Nephron (organoid): ENCODE measurements at regions not wholly inside any gene's neighbourhood (a gene's known extent, or its start where the extent isn't known, plus 50 kb on each side); places are given as distances from the start of the nearest gene placed in this dataset.
A peak's percentile ranks its signal among the peaks of the same experiment; 100 is the strongest.

ENCODE experiments used
- H3K27ac Mint-ChIP-seq, 3 experiments: 2 replicates each; pipeline ENCODE4 v1.8.0; 2020; ENCODE audit warnings: mixed read lengths in 3 of 3, mild to moderate bottlenecking in 2 of 3, moderate library complexity in 1 of 3
- H3K27me3 Mint-ChIP-seq: 2 replicates; pipeline ENCODE4 v1.8.0; 2021; ENCODE audit warnings: low read depth, mild to moderate bottlenecking, moderate library complexity, mixed read lengths
- H3K36me3 Mint-ChIP-seq: 2 replicates; pipeline ENCODE4 v1.8.0; 2020; ENCODE audit warnings: low read depth, mixed read lengths
- H3K4me1 Mint-ChIP-seq: 2 replicates; pipeline ENCODE4 v1.8.0; 2020; ENCODE audit warnings: mixed read lengths
- H3K4me3 Mint-ChIP-seq, 3 experiments: 2 replicates each; pipeline ENCODE4 v1.8.0; 2020; ENCODE audit warnings: mild to moderate bottlenecking in 3 of 3, mixed read lengths in 3 of 3, moderate library complexity in 2 of 3
- H3K9me3 Mint-ChIP-seq: 2 replicates; pipeline ENCODE4 v1.8.0; 2020; ENCODE audit warnings: mixed read lengths
- TF ChIP-seq, protein P1 (sequence below), 3 experiments: fragments of 200-600 bp; sonication (generic); IDR thresholded peaks; one replicate each; pipeline ENCODE4 v1.5.0; 2021; ENCODE audit warnings: antibody characterized with exemption in 3 of 3; ENCODE audit not compliant: unreplicated experiment in 3 of 3

DNA sequence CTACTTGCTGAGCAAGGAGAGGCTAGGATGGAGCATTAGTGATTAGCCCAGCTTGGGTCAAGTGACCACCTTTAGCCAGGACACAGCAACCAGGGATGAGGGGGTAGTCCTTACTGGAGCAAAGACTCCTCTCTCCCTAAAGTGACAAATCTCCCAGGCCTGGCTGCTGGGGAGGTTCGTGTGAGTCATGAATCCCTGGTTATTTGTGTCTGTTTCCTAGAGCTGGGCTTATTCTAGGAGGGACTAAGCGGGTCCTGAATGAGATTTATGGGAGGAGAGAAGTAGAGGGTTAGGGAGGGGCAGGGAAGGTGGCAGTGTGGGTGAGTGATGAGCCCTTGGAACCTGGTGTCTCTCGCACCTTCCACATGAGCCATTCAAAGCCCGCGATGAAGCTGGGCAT, 487.3 kb downstream of the TSHZ3 start:
- Mint-ChIP-seq H3K4me1 (peaks cover 57% of the 10 kb centered on the region), H3K4me3 (no peak overlapping the region), H3K27ac (no peak overlapping the region), H3K36me3 (no peaks in the 10 kb centered on the region), H3K9me3 (peaks cover 2% of the 10 kb centered on the region), H3K27me3 (peaks cover 22% of the 10 kb centered on the region)
- TF ChIP-seq, protein P1, sequence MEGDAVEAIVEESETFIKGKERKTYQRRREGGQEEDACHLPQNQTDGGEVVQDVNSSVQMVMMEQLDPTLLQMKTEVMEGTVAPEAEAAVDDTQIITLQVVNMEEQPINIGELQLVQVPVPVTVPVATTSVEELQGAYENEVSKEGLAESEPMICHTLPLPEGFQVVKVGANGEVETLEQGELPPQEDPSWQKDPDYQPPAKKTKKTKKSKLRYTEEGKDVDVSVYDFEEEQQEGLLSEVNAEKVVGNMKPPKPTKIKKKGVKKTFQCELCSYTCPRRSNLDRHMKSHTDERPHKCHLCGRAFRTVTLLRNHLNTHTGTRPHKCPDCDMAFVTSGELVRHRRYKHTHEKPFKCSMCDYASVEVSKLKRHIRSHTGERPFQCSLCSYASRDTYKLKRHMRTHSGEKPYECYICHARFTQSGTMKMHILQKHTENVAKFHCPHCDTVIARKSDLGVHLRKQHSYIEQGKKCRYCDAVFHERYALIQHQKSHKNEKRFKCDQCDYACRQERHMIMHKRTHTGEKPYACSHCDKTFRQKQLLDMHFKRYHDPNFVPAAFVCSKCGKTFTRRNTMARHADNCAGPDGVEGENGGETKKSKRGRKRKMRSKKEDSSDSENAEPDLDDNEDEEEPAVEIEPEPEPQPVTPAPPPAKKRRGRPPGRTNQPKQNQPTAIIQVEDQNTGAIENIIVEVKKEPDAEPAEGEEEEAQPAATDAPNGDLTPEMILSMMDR (IDR thresholded peaks at IDR 0.05; ENCODE audit: unreplicated experiment in 3 of 3) = no peak

DNA sequence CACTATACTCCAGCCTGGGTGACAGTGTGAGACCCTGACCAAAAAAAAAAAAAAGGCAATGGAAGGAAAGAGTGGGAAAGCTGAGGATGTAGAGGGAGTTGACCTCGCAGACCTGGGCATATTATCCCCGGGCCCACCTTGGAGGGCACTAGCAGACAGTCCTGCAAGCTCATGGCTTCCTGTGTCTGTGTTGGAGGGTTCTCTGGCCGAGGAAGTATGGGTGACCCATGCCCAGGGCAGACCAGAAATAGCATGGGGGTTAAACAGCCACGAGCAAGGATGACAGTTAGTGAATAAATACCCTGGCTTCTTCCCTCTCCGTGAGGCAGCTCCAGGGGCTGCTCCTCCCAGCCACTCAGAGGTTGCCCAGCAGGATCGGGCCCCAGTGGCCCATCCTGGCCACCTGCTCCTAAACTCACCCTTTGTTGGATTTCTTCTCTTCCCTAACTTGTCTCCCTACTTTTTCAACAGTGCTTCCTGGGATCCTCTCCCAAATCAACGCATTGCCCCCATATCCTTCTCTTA, 485.8 kb downstream of the ZNF536 start:
- peak overlapping the region in 1 of 3 experiments; percentile 69 for H3K27ac Mint-ChIP-seq
- H3K27me3 Mint-ChIP-seq = peaks cover 22% of the 10 kb centered on the region
- peaks cover 2% of the 10 kb centered on the region for H3K9me3 Mint-ChIP-seq
- TF ChIP-seq, protein P1 (IDR thresholded peaks at IDR 0.05; ENCODE audit: unreplicated experiment in 3 of 3) = no peak
- H3K36me3 Mint-ChIP-seq = no peaks in the 10 kb centered on the region
- H3K4me1 Mint-ChIP-seq = peaks cover 44% of the 10 kb centered on the region
- H3K4me3 Mint-ChIP-seq = no peak overlapping the region

DNA sequence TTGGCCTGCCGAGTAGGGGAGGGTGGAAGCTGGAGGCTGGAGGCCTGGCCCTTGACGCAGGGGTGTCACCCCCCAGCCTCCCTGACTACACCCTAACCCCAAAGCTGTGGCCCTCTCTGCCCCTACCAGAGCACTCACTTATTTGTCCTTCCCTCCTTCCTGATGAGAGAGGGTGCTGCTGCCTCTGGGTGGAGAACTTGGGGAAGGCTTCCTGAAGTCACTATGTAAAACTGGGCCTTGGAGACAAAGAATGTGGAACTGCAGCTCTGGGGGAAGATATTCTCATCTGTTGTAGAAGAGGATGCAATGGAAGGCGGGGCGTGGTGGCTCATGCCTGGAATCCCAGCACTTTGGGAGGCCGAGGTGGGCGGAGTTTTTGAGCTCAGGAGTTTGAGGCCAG, 485.2 kb downstream of the ZNF536 start:
- H3K36me3 Mint-ChIP-seq = no peaks in the 10 kb centered on the region

DNA sequence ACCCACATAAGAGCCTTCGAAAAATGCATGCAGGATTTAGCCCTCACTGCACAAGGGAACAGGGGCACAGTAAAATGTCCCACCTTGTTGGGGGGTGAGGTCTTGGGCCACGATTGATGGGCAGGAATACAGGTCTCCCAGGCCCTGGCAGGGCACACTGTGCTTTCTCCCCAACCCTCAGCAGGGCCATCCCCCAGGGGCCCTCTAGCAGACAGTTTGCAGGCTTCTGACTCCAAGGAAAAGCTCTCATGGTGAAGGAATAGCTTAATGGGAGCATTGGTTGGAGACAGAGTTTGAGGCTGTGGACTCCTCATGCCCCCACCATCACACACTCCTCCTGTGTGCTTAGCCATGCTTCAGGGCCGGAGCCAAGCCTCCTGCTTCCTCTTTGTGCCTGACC, 484.6 kb downstream of the ZNF536 start:
- Mint-ChIP-seq H3K9me3 (peaks cover 2% of the 10 kb centered on the region), H3K27me3 (peaks cover 26% of the 10 kb centered on the region), H3K4me3 (no peak overlapping the region), H3K36me3 (no peaks in the 10 kb centered on the region), H3K4me1 (peaks cover 39% of the 10 kb centered on the region), H3K27ac (no peak overlapping the region)
- TF ChIP-seq, protein P1 (IDR thresholded peaks at IDR 0.05; ENCODE audit: unreplicated experiment in 3 of 3) = no peak

More for the DNA sequence above, 485.2 kb downstream of the ZNF536 start:
- Mint-ChIP-seq H3K4me1 (peaks cover 39% of the 10 kb centered on the region), H3K4me3 (no peak overlapping the region), H3K27ac (peak overlapping the region in 1 of 3 experiments; percentile 63), H3K27me3 (peaks cover 20% of the 10 kb centered on the region), H3K9me3 (peaks cover 2% of the 10 kb centered on the region)
- TF ChIP-seq, protein P1 (IDR thresholded peaks at IDR 0.05; ENCODE audit: unreplicated experiment in 3 of 3) = no peak

DNA sequence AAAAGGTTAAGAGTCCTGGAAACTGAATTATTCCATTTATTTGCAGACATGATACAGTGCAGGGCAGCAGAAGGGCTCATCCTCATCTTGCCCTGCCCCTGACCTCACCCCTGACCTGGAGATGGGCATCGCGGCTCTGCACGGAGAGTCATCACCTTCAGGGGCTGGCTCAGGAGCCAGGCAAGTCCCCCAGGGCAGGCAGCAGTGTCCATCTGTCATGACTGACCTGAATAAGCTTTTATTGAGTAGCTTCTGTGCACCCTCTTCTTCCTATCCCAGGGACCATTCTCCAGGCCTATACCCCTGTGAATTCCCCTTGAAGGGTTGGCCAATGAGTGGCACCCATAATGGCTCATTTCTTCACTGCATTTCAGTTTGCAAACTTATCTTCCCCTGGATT, 484.2 kb downstream of the ZNF536 start:
- TF ChIP-seq, protein P1 (IDR thresholded peaks at IDR 0.05; ENCODE audit: unreplicated experiment in 3 of 3) = no peak
- Mint-ChIP-seq H3K27ac (peak overlapping the region in 1 of 3 experiments; percentile 0), H3K36me3 (no peaks in the 10 kb centered on the region), H3K4me1 (peaks cover 40% of the 10 kb centered on the region), H3K27me3 (peaks cover 26% of the 10 kb centered on the region), H3K4me3 (no peak overlapping the region), H3K9me3 (peaks cover 2% of the 10 kb centered on the region)

DNA sequence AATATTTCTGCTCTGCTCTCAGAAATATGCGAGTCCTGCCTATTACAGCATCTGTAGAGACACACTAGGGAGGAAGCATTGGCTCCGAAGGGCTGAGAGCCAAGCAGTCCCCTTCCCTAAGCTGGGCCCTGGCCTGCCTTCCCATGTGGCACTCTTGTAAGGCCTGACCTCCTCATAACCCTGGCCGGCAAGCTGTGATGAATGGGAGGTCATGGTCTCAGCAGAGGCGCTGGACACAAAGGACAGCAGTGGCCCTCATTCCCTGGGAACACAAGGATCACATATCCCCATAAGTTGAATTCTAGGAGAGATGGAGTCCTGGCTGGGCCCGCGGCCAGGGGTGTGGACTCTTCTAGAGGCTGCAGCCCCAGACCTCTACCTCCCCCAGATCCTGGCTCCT, 483.3 kb downstream of the ZNF536 start:
- H3K36me3 Mint-ChIP-seq = no peaks in the 10 kb centered on the region
- no peak overlapping the region for H3K4me3 Mint-ChIP-seq
- H3K9me3 Mint-ChIP-seq = peaks cover 2% of the 10 kb centered on the region
- H3K27me3 Mint-ChIP-seq = peaks cover 26% of the 10 kb centered on the region
- peak overlapping the region in 2 of 3 experiments; percentile 0 to 29 for H3K27ac Mint-ChIP-seq
- H3K4me1 Mint-ChIP-seq = peaks cover 47% of the 10 kb centered on the region
- TF ChIP-seq, protein P1 (IDR thresholded peaks at IDR 0.05; ENCODE audit: unreplicated experiment in 3 of 3) = no peak
